ENCODE measurements at regions not wholly inside any gene's neighbourhood (a gene's known extent, or its start where the extent isn't known, plus 50 kb on each side); places are given as distances from the start of the nearest gene placed in this dataset.
"Not testable (repeated sequence)": the region's sequence is repeated elsewhere in the genome, so short reads cannot be mapped to it uniquely, and the experiment has no call there.

- DNase-seq; H3K36me3 ChIP-seq (ENCODE audit: low read depth, missing control alignments); intact Hi-C loops (cut with DNase I; ENCODE audit: low total_unique reads); H3K9me3 ChIP-seq; H3K4me1 ChIP-seq; H3K27ac ChIP-seq; H3K4me3 ChIP-seq; H3K27me3 ChIP-seq: not testable (repeated sequence)
- 89 to 90% methylated on average over 5 to 7 of the region's 8 CpGs for WGBS, 2 donors
Observed at GRCh38 chr17:64800987-64801386, 118.3 kb downstream of the LRRC37A3 start.

- H3K4me1 ChIP-seq; H3K36me3 ChIP-seq (ENCODE audit: low read depth, missing control alignments); H3K9me3 ChIP-seq; DNase-seq; H3K4me3 ChIP-seq; H3K27ac ChIP-seq; H3K27me3 ChIP-seq; intact Hi-C loops (cut with DNase I; ENCODE audit: low total_unique reads): not testable (repeated sequence)
- WGBS, 2 donors, result 92% methylated on average over 13 of the region's 21 CpGs; no CpG with 5 or more reads in 1 of the 2 donors
Observed at GRCh38 chr17:64800361-64800895, 118.8 kb downstream of the LRRC37A3 start.

- DNase-seq; H3K4me3 ChIP-seq; H3K4me1 ChIP-seq; intact Hi-C loops (cut with DNase I; ENCODE audit: low total_unique reads); H3K27ac ChIP-seq; H3K36me3 ChIP-seq (ENCODE audit: low read depth, missing control alignments); H3K9me3 ChIP-seq; H3K27me3 ChIP-seq: not testable (repeated sequence)
- WGBS, 2 donors, result 87% methylated on average over 4 to 8 of the region's 13 CpGs
Observed at GRCh38 chr17:64799543-64800188, 119.6 kb downstream of the LRRC37A3 start.

GRCh38 chr17:64798961-64799360, 120.3 kb downstream of the LRRC37A3 start:
- H3K36me3 ChIP-seq (ENCODE audit: low read depth, missing control alignments); DNase-seq; H3K27me3 ChIP-seq; H3K9me3 ChIP-seq; H3K4me1 ChIP-seq; H3K4me3 ChIP-seq; H3K27ac ChIP-seq; intact Hi-C loops (cut with DNase I; ENCODE audit: low total_unique reads): not testable (repeated sequence)
- 100% methylated on average over 1 of the region's 1 CpG; no CpG with 5 or more reads in 1 of the 2 donors for WGBS, 2 donors

- DNase-seq; H3K36me3 ChIP-seq (ENCODE audit: low read depth, missing control alignments); intact Hi-C loops (cut with DNase I; ENCODE audit: low total_unique reads); H3K4me3 ChIP-seq; H3K27me3 ChIP-seq; H3K4me1 ChIP-seq; H3K27ac ChIP-seq; H3K9me3 ChIP-seq: not testable (repeated sequence)
- WGBS, 2 donors, result 54% methylated on average over 3 of the region's 5 CpGs; no CpG with 5 or more reads in 1 of the 2 donors
Observed at GRCh38 chr17:64798489-64798790, 120.8 kb downstream of the LRRC37A3 start.

- H3K27me3 ChIP-seq; H3K4me3 ChIP-seq; H3K36me3 ChIP-seq (ENCODE audit: low read depth, missing control alignments); DNase-seq; intact Hi-C loops (cut with DNase I; ENCODE audit: low total_unique reads); H3K9me3 ChIP-seq; H3K4me1 ChIP-seq; H3K27ac ChIP-seq: not testable (repeated sequence)
- WGBS, 2 donors, result 80 to 83% methylated on average over 1 to 8 of the region's 15 CpGs
Observed at GRCh38 chr17:64797746-64798488, 121.4 kb downstream of the LRRC37A3 start.

GRCh38 chr17:64795342-64795741, 123.9 kb downstream of the LRRC37A3 start:
- DNase-seq; H3K27me3 ChIP-seq; H3K9me3 ChIP-seq; H3K27ac ChIP-seq; H3K36me3 ChIP-seq (ENCODE audit: low read depth, missing control alignments); H3K4me3 ChIP-seq; intact Hi-C loops (cut with DNase I; ENCODE audit: low total_unique reads); H3K4me1 ChIP-seq: not testable (repeated sequence)
- 83% methylated on average over 1 of the region's 1 CpG; no CpG with 5 or more reads in 1 of the 2 donors for WGBS, 2 donors

- H3K27me3 ChIP-seq; H3K4me3 ChIP-seq; H3K36me3 ChIP-seq (ENCODE audit: low read depth, missing control alignments); DNase-seq; H3K4me1 ChIP-seq; H3K9me3 ChIP-seq; H3K27ac ChIP-seq; intact Hi-C loops (cut with DNase I; ENCODE audit: low total_unique reads): not testable (repeated sequence)
- WGBS, 2 donors, result 94 to 95% methylated on average over 16 of the region's 16 CpGs
Observed at GRCh38 chr17:64794548-64795274, 124.6 kb downstream of the LRRC37A3 start.

- intact Hi-C loops (cut with DNase I; ENCODE audit: low total_unique reads); DNase-seq; H3K9me3 ChIP-seq; H3K27me3 ChIP-seq; H3K36me3 ChIP-seq (ENCODE audit: low read depth, missing control alignments); H3K4me3 ChIP-seq; H3K27ac ChIP-seq; H3K4me1 ChIP-seq: not testable (repeated sequence)
- 72 to 87% methylated on average over 2 to 4 of the region's 4 CpGs for WGBS, 2 donors
Observed at GRCh38 chr17:64794113-64794512, 125.2 kb downstream of the LRRC37A3 start.

GRCh38 chr17:64792793-64793575, 126.3 kb downstream of the LRRC37A3 start:
- H3K4me3 ChIP-seq; H3K4me1 ChIP-seq; intact Hi-C loops (cut with DNase I; ENCODE audit: low total_unique reads); H3K27me3 ChIP-seq; H3K27ac ChIP-seq; DNase-seq; H3K9me3 ChIP-seq; H3K36me3 ChIP-seq (ENCODE audit: low read depth, missing control alignments): not testable (repeated sequence)
- 74 to 85% methylated on average over 10 to 12 of the region's 12 CpGs for WGBS, 2 donors

GRCh38 chr17:64792276-64792675, 127.0 kb downstream of the LRRC37A3 start:
- 96% methylated on average over 12 of the region's 12 CpGs; no CpG with 5 or more reads in 1 of the 2 donors for WGBS, 2 donors
- H3K27ac ChIP-seq; H3K9me3 ChIP-seq; DNase-seq; H3K27me3 ChIP-seq; H3K36me3 ChIP-seq (ENCODE audit: low read depth, missing control alignments); H3K4me1 ChIP-seq; H3K4me3 ChIP-seq; intact Hi-C loops (cut with DNase I; ENCODE audit: low total_unique reads): not testable (repeated sequence)

Data from testis (tissue), 2 donors.